DND-41 (cell line): ENCODE measurements at regions not wholly inside any gene's neighbourhood (a gene's known extent, or its start where the extent isn't known, plus 50 kb on each side); places are given as distances from the start of the nearest gene placed in this dataset.
"Not testable (repeated sequence)": the region's sequence is repeated elsewhere in the genome, so short reads cannot be mapped to it uniquely, and the experiment has no call there.

Experiments
- ATAC-seq: fragments of 200-7000 bp; cut with Tn5 transposase; 3 replicates; pipeline ENCODE4 v1.9.1; 2021; ENCODE audit warnings: low read depth; ENCODE audit not compliant: insufficient read depth
- DNase-seq: peaks from one replicate; pipeline ENCODE4 v3.0.0-alpha.2; 2020
- H2AFZ ChIP-seq: 2 replicates; pipeline ENCODE4 v1.6.0; 2012; ENCODE audit warnings: low read depth, low read length
- H3K27ac ChIP-seq: 2 replicates; pipeline ENCODE4 v1.5.1; 2012; ENCODE audit warnings: low read length, inconsistent platforms
- H3K27me3 ChIP-seq: fragments of 200-600 bp; sonication (generic); 2 replicates; pipeline ENCODE4 v1.6.0; 2012; ENCODE audit warnings: low read length, mild to moderate bottlenecking, inconsistent platforms; ENCODE audit not compliant: insufficient read depth, poor library complexity
- H3K36me3 ChIP-seq: 2 replicates; pipeline ENCODE4 v1.5.1; 2012; ENCODE audit warnings: low read length, inconsistent platforms; ENCODE audit not compliant: insufficient read depth
- H3K4me1 ChIP-seq: 2 replicates; pipeline ENCODE4 v1.5.1; 2012; ENCODE audit warnings: mild to moderate bottlenecking, low read length; ENCODE audit not compliant: insufficient read depth
- H3K4me2 ChIP-seq: 2 replicates; pipeline ENCODE4 v1.6.0; 2012; ENCODE audit warnings: mild to moderate bottlenecking, moderate library complexity, low read length, inconsistent platforms; ENCODE audit not compliant: insufficient read depth
- H3K4me3 ChIP-seq, 2 experiments: fragments of 200-600 bp in 1 of 2; shearing (Covaris generic) in 1 of 2; 2 replicates each; pipeline ENCODE4 v1.5.1; 2012 to 2016; ENCODE audit warnings: inconsistent platforms in 2 of 2, low read length in 2 of 2, mild to moderate bottlenecking in 2 of 2, low read depth in 1 of 2, moderate library complexity in 1 of 2
- H3K79me2 ChIP-seq: 2 replicates; pipeline ENCODE4 v1.6.0; 2012; ENCODE audit warnings: low read length, inconsistent platforms; ENCODE audit not compliant: insufficient read depth
- H3K9ac ChIP-seq: 2 replicates; pipeline ENCODE4 v1.6.0; 2012; ENCODE audit warnings: low read depth, mild to moderate bottlenecking, inconsistent platforms, low read length, moderate library complexity
- H3K9me3 ChIP-seq: 2 replicates; pipeline ENCODE4 v1.5.1; 2012; ENCODE audit warnings: low read length, moderate library complexity, mild to moderate bottlenecking, inconsistent platforms; ENCODE audit not compliant: insufficient read depth, severe bottlenecking
- H4K20me1 ChIP-seq: 2 replicates; pipeline ENCODE4 v1.6.0; 2012; ENCODE audit warnings: low read length; ENCODE audit not compliant: insufficient read depth
- EZH2 ChIP-seq: IDR thresholded peaks from 3 replicates; pipeline ENCODE4 v1.6.1; 2012; ENCODE audit warnings: borderline replicate concordance, low read depth, mild to moderate bottlenecking, moderate library complexity, low read length, inconsistent platforms; ENCODE audit not compliant: severe bottlenecking
- TF ChIP-seq, protein P1 (sequence below): IDR thresholded peaks from 2 replicates; pipeline ENCODE4 v1.5.1; 2012; ENCODE audit warnings: borderline replicate concordance, low read length, moderate library complexity, mild to moderate bottlenecking; ENCODE audit not compliant: poor library complexity, severe bottlenecking; ENCODE audit errors: extremely low read depth

DNA sequence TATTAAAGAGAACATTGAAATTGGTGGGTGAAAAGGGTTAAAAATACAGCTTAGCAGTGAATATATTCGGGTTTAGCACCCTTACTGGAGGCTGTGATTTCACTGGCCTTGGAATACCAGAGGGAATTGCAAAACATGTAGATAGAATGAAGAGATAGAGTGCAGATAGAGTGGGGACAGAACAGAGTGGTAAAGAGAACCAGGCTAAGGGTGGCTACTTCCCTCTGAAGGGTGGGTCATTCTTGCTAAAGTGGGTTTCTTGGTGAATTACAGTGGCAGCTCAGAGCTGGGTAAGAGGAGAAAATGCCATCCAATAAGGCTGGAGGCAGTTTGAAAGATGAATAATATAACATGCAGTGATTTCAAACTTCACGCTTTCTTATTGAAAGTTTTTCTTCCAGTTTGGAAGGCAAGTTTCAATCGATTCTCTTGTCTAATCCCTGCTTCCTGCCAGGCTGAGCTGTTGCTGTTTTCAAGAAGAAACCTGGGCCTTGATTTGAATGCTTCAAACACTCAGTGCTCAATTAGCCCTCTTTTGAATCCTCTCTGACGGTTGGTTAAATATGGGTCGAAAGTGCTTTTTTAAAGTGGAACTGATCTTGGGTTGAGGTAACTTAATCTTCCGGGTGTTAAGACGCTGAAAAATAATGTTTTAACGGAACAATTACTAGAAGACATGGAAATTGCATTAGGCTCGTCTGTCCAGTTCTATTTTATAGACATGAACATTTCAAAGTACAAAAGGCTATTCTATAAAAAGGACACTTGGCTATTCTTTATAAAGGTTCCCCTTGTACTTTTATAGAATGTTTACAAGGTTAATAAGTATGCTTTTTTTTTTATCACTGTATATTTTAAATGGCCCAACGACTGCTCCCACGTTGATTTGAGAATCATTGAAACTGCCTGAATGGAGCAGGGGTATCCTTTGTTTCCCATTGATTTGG lies 203.3 kb downstream of the BCAS1 start:
- no peak for DNase-seq
- TF ChIP-seq EZH2: no peak
- TF ChIP-seq, protein P1, sequence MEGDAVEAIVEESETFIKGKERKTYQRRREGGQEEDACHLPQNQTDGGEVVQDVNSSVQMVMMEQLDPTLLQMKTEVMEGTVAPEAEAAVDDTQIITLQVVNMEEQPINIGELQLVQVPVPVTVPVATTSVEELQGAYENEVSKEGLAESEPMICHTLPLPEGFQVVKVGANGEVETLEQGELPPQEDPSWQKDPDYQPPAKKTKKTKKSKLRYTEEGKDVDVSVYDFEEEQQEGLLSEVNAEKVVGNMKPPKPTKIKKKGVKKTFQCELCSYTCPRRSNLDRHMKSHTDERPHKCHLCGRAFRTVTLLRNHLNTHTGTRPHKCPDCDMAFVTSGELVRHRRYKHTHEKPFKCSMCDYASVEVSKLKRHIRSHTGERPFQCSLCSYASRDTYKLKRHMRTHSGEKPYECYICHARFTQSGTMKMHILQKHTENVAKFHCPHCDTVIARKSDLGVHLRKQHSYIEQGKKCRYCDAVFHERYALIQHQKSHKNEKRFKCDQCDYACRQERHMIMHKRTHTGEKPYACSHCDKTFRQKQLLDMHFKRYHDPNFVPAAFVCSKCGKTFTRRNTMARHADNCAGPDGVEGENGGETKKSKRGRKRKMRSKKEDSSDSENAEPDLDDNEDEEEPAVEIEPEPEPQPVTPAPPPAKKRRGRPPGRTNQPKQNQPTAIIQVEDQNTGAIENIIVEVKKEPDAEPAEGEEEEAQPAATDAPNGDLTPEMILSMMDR: no peak
- Histone ChIP-seq H3K4me2 (no peak overlapping the region), H2AFZ (peak overlapping the region; percentile 33), H3K9me3 (no peaks in the 10 kb centered on the region), H3K4me3 (no peak overlapping the region), H3K27ac (peak overlapping the region; percentile 73), H4K20me1 (no peaks in the 10 kb centered on the region), H3K27me3 (no peaks in the 10 kb centered on the region), H3K36me3 (no peaks in the 10 kb centered on the region), H3K4me1 (peaks cover 56% of the 10 kb centered on the region), H3K9ac (no peak overlapping the region), H3K79me2 (no peaks in the 10 kb centered on the region)
- no peak for ATAC-seq

DNA sequence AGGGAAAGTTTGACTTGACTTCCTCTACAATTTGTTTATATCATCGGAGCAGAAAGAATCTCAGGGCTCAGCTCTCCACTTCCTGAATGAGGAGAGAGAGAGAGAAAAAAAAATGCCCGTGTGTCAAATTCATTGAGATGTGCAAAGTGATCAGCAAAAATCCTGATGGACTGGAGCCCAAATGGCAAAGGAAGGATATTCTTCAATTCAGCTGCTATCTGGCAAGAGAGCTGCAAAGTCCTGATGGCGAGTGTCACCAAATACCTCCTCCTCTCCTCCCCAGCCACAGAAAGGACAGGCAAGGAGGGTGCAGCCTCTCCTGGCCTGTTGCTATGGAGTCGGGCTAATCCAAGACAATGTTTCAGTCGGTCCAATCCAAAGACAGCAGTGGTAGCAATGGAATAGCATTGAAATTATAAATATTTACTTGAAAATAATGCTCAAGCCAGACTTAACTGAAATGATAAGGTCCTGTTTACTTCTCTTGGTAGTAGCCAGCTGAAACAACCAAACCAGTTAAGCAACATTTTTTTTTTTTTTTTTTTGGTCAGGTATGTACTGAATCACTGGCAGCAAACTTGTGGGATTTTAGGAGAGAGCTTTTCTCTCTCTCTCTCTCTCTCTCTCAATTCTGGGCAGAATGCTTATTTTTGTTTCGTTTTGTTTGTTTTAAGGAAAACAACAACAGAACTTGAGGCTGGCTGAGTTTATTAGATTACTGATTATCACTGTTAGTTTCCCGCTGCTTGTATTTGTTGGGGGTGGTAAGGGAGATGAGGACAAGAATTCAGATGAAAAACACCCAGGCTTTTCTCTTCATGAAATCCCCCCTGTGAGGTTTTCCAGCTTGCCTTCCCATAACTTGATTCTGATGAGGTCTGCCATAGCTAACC lies 204.2 kb downstream of the BCAS1 start:
- peaks cover 47% of the 10 kb centered on the region for H3K4me1 ChIP-seq
- peak overlapping the region; percentile 83 for H2AFZ ChIP-seq
- peak overlapping the region; percentile 35 for H3K9ac ChIP-seq

DNA sequence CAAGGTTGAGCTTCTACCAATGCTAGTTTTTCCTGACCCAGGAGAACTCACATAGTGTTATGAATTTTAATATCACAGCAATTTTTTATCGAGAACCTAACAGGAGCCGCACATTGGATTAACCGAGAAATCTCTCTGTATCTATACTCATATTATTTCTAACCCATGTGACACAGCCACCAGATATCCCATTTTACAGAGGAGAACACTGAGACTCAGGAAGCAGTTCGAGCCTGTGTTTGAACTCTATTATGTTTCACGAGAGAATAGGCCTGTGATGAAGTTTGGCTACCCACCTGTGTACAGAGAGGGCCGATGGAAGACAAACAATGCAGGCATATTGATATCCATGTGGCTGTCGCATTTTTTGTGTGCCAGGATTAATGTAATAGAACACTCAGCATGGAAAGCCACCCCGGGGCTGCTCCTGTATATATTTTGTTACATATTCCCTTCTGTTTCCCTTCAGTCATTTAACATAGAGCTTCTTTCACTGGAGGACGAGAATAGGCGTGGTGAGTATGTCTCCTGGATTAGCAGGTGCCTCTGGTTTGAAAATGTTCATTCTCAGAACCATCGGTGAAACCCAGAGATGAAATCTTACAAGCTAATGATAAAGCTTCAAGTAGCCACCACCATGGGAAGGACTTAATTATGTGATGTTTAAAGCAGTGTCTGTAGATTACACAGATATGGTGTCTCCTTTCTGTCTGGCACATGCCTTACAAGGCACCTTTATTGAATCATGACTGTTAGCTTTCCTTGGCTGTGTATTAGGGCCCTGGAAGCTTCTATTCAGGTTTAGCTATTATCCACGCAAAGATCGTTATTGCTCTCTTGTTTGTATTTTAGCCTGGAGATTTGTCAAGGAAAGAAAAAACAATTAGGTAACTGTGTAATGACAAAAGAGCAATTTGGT lies 205.4 kb downstream of the BCAS1 start:
- not testable (repeated sequence) for H3K9me3 ChIP-seq, H3K4me3 ChIP-seq, H4K20me1 ChIP-seq, H3K27me3 ChIP-seq, ATAC-seq, H3K79me2 ChIP-seq, DNase-seq, H3K4me2 ChIP-seq, H3K36me3 ChIP-seq
- peak overlapping the region; percentile 35 for H3K9ac ChIP-seq
- H2AFZ ChIP-seq: peak overlapping the region; percentile 83
- H3K27ac ChIP-seq: peak overlapping the region; percentile 73
- peaks cover 35% of the 10 kb centered on the region for H3K4me1 ChIP-seq

More for the DNA sequence above, 204.2 kb downstream of the BCAS1 start:
- peak; percentile 36 for DNase-seq
- H3K4me3 ChIP-seq: 0 out of 4 replicates have a peak overlapping the region, but pooled peaks of 1 of the 2 experiments have one; percentile 14
- H3K36me3 ChIP-seq: no peaks in the 10 kb centered on the region
- peak overlapping the region; percentile 49 for H3K4me2 ChIP-seq
- TF ChIP-seq EZH2: no peak
- TF ChIP-seq, protein P1: no peak
- no peaks in the 10 kb centered on the region for H3K9me3 ChIP-seq
- peak; percentile 50; the same call in 1 of the 3 replicates for ATAC-seq
- H3K27me3 ChIP-seq: no peaks in the 10 kb centered on the region
- no peaks in the 10 kb centered on the region for H3K79me2 ChIP-seq
- H4K20me1 ChIP-seq: no peaks in the 10 kb centered on the region
- peak overlapping the region; percentile 73 for H3K27ac ChIP-seq

DNA sequence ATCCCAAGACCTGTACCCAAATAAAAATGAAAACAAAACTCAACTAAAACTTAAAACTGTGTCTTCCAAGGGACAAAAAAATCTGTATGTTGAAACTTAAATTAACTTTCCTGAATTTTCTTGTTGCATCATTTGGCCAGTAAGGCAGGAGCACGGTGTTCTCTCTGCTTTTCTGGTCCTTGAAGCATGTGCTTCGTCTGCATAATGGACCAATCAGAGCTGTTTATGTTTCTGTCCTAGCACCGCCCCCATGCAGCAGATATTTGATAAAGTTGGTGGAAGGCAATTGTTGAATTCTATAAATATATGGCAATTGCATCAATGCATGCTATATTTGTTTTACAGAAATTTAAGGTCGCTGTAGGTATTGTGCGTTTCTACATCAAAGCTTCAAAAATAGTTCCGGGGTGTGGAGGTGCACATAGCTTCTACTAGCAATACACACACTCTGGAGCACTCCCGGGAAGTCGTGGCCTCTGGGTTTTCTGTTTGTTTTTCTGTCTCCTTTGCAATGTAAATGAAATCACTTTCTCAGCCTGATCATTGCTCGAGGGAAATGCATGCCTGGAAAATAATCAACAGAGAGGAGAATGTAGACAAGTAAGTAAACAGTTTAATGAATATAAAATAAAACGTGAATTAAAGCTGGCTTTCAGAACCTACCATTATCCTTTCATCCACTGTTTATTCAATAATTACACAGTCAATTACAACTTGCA lies 206.3 kb downstream of the BCAS1 start:
- H4K20me1 ChIP-seq, ATAC-seq, H3K79me2 ChIP-seq, H3K9ac ChIP-seq, H3K27ac ChIP-seq, H3K4me3 ChIP-seq, H3K4me2 ChIP-seq, H2AFZ ChIP-seq, H3K36me3 ChIP-seq, H3K27me3 ChIP-seq, H3K9me3 ChIP-seq, DNase-seq: not testable (repeated sequence)
- H3K4me1 ChIP-seq: peaks cover 26% of the 10 kb centered on the region

DNA sequence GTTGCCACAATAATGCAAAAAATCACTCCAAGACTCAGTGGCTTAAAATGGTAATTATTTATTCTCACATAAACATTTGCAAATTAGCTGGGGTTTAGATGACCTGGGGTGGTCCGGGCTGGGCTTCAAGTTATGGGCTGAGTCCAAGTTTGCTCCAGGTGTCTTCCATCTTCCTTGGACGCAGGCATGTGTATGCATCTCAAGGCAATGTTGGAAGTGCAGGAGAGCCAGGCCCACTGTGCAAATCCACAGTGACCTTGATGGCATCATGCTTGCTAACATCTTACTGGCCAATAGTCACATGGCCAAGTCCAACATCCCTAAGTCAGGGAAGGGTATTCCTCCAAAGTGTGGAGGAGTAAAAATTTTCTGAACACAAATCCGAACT lies 206.9 kb downstream of the BCAS1 start:
- H3K27ac ChIP-seq, H3K9me3 ChIP-seq, H4K20me1 ChIP-seq, H3K9ac ChIP-seq, H3K4me2 ChIP-seq, H3K4me3 ChIP-seq, H3K36me3 ChIP-seq, H3K79me2 ChIP-seq, DNase-seq, H2AFZ ChIP-seq, H3K27me3 ChIP-seq, ATAC-seq: not testable (repeated sequence)
- H3K4me1 ChIP-seq: peaks cover 26% of the 10 kb centered on the region
